Glutamatergic neuron (in vitro differentiated cells): ENCODE measurements at regions not wholly inside any gene's neighbourhood (a gene's known extent, or its start where the extent isn't known, plus 50 kb on each side); places are given as distances from the start of the nearest gene placed in this dataset.

ENCODE experiments used
- DNase-seq: peaks from one replicate; pipeline ENCODE4 v3.0.0; 2022
- H3K27ac Mint-ChIP-seq: one replicate; pipeline ENCODE4 v1.8.0; 2020; ENCODE audit warnings: mild to moderate bottlenecking, mixed read lengths, inconsistent platforms; ENCODE audit not compliant: unreplicated experiment
- H3K27me3 Mint-ChIP-seq: one replicate; pipeline ENCODE4 v1.8.0; 2020; ENCODE audit warnings: mild to moderate bottlenecking, moderate library complexity, mixed read lengths, inconsistent platforms; ENCODE audit not compliant: unreplicated experiment
- H3K36me3 Mint-ChIP-seq: one replicate; pipeline ENCODE4 v1.8.0; 2020; ENCODE audit warnings: mild to moderate bottlenecking, mixed read lengths, inconsistent platforms; ENCODE audit not compliant: unreplicated experiment
- H3K4me1 Mint-ChIP-seq: one replicate; pipeline ENCODE4 v1.8.0; 2020; ENCODE audit warnings: mild to moderate bottlenecking, low read depth, mixed read lengths, inconsistent platforms; ENCODE audit not compliant: unreplicated experiment
- H3K4me3 Mint-ChIP-seq: one replicate; pipeline ENCODE4 v1.8.0; 2020; ENCODE audit warnings: mild to moderate bottlenecking, mixed read lengths, inconsistent platforms; ENCODE audit not compliant: unreplicated experiment
- H3K9me3 Mint-ChIP-seq: one replicate; pipeline ENCODE4 v1.8.0; 2020; ENCODE audit warnings: mild to moderate bottlenecking, moderate library complexity, mixed read lengths, inconsistent platforms; ENCODE audit not compliant: unreplicated experiment
- TF ChIP-seq, protein P1 (sequence below): fragments of 200-600 bp; sonication (generic); IDR thresholded peaks from one replicate; pipeline ENCODE4 v1.5.0; 2021; ENCODE audit not compliant: partially characterized antibody, unreplicated experiment

DNA sequence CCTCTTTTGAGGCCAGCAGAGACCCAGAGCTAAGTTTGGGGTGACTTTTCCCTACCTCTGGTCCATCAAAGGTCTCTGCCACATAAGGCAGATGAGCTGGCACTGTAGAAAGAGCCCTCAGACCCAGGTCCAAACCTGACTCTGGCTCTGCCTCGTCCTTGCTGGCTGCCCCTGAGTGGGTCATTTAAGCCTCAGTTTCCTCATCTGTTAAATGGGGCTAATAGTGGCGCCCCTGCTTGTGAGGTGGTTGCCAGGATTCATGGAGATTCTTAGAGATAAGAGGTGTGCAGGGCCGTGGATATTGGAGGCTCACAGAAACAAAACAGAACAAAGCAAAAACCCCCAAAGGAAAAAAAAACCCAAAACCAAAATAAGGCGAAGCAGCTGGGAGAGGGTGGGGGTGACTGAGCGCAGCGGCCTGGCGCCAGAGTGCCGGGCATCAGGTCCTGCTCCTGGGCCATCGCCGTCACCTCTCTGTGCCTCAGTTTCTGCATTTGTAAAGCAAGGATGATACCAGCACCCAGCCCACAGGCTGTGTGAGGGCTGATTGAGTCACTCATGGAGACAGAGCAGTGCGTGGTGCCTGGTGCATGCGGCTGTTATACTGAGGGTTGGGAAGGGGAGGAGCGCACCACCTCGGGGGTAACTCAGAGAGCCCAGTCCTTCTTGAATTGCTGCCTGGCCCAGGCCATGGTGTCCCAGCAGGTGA lies 133.8 kb upstream of the PTPN1 start:
- Mint-ChIP-seq H3K4me1 (peaks cover 12% of the 10 kb centered on the region), H3K36me3 (no peaks in the 10 kb centered on the region), H3K4me3 (no peak overlapping the region), H3K27me3 (peaks cover 12% of the 10 kb centered on the region), H3K9me3 (peaks cover 5% of the 10 kb centered on the region), H3K27ac (no peak overlapping the region)
- TF ChIP-seq, protein P1, sequence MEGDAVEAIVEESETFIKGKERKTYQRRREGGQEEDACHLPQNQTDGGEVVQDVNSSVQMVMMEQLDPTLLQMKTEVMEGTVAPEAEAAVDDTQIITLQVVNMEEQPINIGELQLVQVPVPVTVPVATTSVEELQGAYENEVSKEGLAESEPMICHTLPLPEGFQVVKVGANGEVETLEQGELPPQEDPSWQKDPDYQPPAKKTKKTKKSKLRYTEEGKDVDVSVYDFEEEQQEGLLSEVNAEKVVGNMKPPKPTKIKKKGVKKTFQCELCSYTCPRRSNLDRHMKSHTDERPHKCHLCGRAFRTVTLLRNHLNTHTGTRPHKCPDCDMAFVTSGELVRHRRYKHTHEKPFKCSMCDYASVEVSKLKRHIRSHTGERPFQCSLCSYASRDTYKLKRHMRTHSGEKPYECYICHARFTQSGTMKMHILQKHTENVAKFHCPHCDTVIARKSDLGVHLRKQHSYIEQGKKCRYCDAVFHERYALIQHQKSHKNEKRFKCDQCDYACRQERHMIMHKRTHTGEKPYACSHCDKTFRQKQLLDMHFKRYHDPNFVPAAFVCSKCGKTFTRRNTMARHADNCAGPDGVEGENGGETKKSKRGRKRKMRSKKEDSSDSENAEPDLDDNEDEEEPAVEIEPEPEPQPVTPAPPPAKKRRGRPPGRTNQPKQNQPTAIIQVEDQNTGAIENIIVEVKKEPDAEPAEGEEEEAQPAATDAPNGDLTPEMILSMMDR, result no peak
- DNase-seq, result no peak

DNA sequence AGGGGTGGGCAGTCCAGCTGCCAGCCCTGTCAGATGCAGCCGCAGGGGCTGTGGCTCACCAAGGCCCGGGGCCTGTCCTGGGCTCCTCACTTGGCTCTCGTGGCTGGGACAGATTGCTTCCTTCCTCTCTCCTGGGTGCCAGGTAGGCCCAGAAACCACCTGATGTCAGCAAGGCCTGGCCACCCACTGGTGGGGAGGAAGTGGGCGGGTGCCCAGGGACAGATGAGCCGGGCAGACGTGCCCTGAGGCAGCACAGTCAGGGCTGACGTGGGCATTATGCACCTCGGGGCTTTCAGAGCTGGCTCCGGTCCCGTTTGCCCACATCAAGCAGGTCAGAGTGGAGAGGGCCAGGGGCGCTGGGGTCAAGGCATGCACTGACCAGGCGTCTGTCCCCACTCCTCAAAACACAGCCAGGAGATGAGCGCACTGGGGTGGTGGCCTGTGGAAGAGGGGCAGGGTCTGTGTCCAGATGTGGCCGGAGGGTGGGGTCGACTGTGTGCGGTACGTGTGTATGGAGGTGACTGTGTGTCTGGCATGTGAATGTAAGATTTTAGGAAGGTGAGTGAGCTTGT lies 133.2 kb upstream of the PTPN1 start:
- Mint-ChIP-seq H3K36me3 (no peaks in the 10 kb centered on the region), H3K4me1 (peaks cover 12% of the 10 kb centered on the region), H3K27me3 (peaks cover 13% of the 10 kb centered on the region), H3K4me3 (no peak overlapping the region), H3K27ac (no peak overlapping the region), H3K9me3 (peaks cover 5% of the 10 kb centered on the region)
- no peak for DNase-seq
- TF ChIP-seq, protein P1, result no peak

DNA sequence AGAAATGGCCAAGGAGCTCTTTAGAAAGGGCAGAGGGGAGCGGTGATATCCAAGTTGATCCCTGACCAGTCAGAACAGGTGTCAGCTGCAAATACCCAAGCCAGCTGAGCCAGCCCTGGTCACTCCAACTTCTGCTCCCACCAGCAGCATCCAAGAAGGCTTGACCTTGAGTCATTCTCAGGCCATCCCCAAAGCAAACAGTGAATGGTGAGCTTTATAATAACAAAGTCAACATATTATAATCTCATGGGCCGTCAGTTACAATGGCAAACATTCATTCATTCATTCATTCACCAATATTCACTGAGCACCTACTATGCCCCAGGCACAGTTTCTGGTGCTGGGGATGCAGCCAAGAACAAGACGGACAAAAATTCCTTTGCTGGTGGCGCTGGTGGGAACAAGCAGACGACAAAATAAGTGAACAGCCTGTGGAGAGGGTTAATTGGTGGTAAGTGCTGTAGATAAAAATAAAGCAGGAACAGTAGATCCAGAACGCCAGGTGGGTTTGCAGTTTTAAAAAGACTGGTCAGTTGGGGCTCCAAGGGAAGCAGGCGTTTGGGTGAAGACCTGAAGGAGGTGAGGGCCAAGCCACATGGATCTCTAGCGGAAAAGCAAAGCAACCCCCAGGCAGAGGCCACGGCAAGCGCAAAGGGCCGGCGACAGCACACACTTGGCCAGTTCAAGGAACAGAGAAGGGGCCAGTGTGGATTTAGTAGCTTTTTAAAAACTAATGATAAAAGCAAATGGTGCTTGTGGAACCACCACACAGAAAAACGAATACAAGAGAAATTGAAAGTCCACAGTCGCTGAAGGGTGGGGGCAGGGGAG lies 131.8 kb upstream of the PTPN1 start:
- peaks cover 12% of the 10 kb centered on the region for H3K4me1 Mint-ChIP-seq
- H3K9me3 Mint-ChIP-seq, result peaks cover 5% of the 10 kb centered on the region
- H3K36me3 Mint-ChIP-seq, result no peaks in the 10 kb centered on the region
- peaks cover 13% of the 10 kb centered on the region for H3K27me3 Mint-ChIP-seq
- DNase-seq, result no peak
- no peak overlapping the region for H3K4me3 Mint-ChIP-seq
- TF ChIP-seq, protein P1, result no peak
- no peak overlapping the region for H3K27ac Mint-ChIP-seq

DNA sequence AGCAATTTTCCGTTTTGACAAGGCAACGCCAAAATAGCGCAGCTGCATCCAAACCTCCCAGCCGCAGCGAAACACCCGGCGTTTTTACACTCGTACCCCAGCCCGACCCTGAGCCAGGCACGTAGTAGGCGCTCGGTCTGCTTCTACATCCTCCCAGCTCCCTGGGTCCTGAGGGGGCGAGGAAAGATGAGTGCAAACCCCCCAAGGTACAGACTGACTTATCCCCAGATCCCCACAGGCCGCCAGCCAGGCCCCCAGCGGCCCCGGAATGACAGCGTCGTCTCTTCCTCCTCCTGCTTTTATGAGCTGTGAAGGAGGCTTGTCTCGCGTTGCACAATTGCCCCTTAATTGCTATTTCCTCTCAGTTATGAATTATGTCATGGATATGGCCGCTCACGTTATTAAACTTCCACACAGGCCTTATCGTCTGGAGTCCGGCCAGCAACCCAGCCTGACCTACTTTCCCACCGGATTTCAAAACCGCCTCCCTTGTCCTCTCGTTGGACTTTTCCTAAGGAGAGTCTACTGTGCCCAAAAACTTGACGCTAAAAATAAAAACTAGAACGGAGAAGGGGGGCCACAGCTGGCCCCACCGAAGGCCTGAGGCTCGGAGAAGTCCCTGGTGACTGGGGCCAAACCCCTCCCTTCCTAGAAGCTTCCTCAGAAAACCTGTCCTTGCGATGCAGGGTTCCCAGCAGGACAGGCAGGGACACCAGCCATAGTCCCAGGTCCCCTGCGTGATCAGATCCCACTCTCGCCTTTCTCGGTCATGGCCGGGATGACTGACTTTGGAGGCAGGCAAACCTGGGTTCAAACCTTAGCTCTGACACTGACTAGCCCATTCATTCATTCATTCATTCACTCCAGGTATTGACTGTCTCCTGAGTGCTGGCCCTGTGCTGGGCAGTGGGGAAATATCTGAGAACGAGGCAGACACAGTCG lies 130.9 kb upstream of the PTPN1 start:
- TF ChIP-seq, protein P1, result no peak
- Mint-ChIP-seq H3K36me3 (no peaks in the 10 kb centered on the region), H3K27me3 (peaks cover 11% of the 10 kb centered on the region), H3K4me3 (no peak overlapping the region), H3K4me1 (peaks cover 12% of the 10 kb centered on the region), H3K27ac (no peak overlapping the region), H3K9me3 (peaks cover 5% of the 10 kb centered on the region)
- DNase-seq, result no peak
